ENCODE measurements at regions not wholly inside any gene's neighbourhood (a gene's known extent, or its start where the extent isn't known, plus 50 kb on each side); places are given as distances from the start of the nearest gene placed in this dataset.

- TF ChIP-seq, protein P1, sequence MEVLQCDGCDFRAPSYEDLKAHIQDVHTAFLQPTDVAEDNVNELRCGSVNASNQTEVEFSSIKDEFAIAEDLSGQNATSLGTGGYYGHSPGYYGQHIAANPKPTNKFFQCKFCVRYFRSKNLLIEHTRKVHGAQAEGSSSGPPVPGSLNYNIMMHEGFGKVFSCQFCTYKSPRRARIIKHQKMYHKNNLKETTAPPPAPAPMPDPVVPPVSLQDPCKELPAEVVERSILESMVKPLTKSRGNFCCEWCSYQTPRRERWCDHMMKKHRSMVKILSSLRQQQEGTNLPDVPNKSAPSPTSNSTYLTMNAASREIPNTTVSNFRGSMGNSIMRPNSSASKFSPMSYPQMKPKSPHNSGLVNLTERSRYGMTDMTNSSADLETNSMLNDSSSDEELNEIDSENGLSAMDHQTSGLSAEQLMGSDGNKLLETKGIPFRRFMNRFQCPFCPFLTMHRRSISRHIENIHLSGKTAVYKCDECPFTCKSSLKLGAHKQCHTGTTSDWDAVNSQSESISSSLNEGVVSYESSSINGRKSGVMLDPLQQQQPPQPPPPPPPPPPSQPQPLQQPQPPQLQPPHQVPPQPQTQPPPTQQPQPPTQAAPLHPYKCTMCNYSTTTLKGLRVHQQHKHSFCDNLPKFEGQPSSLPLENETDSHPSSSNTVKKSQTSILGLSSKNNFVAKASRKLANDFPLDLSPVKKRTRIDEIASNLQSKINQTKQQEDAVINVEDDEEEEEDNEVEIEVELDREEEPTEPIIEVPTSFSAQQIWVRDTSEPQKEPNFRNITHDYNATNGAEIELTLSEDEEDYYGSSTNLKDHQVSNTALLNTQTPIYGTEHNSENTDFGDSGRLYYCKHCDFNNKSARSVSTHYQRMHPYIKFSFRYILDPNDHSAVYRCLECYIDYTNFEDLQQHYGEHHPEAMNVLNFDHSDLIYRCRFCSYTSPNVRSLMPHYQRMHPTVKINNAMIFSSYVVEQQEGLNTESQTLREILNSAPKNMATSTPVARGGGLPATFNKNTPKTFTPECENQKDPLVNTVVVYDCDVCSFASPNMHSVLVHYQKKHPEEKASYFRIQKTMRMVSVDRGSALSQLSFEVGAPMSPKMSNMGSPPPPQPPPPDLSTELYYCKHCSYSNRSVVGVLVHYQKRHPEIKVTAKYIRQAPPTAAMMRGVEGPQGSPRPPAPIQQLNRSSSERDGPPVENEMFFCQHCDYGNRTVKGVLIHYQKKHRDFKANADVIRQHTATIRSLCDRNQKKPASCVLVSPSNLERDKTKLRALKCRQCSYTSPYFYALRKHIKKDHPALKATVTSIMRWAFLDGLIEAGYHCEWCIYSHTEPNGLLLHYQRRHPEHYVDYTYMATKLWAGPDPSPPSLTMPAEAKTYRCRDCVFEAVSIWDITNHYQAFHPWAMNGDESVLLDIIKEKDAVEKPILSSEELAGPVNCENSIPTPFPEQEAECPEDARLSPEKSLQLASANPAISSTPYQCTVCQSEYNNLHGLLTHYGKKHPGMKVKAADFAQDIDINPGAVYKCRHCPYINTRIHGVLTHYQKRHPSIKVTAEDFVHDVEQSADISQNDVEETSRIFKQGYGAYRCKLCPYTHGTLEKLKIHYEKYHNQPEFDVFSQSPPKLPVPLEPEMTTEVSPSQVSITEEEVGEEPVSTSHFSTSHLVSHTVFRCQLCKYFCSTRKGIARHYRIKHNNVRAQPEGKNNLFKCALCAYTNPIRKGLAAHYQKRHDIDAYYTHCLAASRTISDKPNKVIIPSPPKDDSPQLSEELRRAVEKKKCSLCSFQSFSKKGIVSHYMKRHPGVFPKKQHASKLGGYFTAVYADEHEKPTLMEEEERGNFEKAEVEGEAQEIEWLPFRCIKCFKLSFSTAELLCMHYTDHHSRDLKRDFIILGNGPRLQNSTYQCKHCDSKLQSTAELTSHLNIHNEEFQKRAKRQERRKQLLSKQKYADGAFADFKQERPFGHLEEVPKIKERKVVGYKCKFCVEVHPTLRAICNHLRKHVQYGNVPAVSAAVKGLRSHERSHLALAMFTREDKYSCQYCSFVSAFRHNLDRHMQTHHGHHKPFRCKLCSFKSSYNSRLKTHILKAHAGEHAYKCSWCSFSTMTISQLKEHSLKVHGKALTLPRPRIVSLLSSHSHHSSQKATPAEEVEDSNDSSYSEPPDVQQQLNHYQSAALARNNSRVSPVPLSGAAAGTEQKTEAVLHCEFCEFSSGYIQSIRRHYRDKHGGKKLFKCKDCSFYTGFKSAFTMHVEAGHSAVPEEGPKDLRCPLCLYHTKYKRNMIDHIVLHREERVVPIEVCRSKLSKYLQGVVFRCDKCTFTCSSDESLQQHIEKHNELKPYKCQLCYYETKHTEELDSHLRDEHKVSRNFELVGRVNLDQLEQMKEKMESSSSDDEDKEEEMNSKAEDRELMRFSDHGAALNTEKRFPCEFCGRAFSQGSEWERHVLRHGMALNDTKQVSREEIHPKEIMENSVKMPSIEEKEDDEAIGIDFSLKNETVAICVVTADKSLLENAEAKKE (CRISPR knock-in tag; IDR thresholded peaks at IDR 0.05): no peak
- TF ChIP-seq CTCF (conservative IDR thresholded peaks at IDR 0.05; ENCODE audit: low read depth in 2 of 2): no peak
- no peak for TF ChIP-seq CREB1 (CRISPR knock-in tag; IDR thresholded peaks at IDR 0.05; ENCODE audit: low read depth)
- TF ChIP-seq EZH2phosphoT487 (IDR thresholded peaks at IDR 0.05; ENCODE audit: unreplicated experiment): no peak
- TF ChIP-seq JUNB (IDR thresholded peaks at IDR 0.05; ENCODE audit: unreplicated experiment): no peak
Observed at GRCh38 chr7:156432018-156432417, 208.6 kb upstream of the RNF32 start (continued).

GRCh38 chr7:156430109-156430508, 210.5 kb upstream of the RNF32 start:
- Mint-ChIP-seq H3K27ac (no peak overlapping the region), H3K4me1 (no peaks in the 10 kb centered on the region), H3K27me3 (ENCODE audit: insufficient read depth, low read depth, poor library complexity) (peaks cover 2% of the 10 kb centered on the region), H3K4me3 (no peak overlapping the region), H3K36me3 (ENCODE audit: low read depth) (no peaks in the 10 kb centered on the region), H3K9me3 (no peaks in the 10 kb centered on the region; the same call in 2 of the 3 replicates)
- Histone ChIP-seq H3K9me2 (ENCODE audit: insufficient read depth) (no peaks in the 10 kb centered on the region), H3K27me3 (ENCODE audit: insufficient read depth) (no peaks in the 10 kb centered on the region), H4K20me1 (replicated peaks; ENCODE audit: insufficient read depth) (no peaks in the 10 kb centered on the region), H3K27ac (ENCODE audit: low read depth) (no peak overlapping the region), H3K4me2 (no peak overlapping the region), H2AFZ (no peak overlapping the region), H3K4me1 (ENCODE audit: insufficient read depth) (no peaks in the 10 kb centered on the region), H3K79me2 (replicated peaks; ENCODE audit: insufficient read depth) (no peaks in the 10 kb centered on the region), H3K36me3 (ENCODE audit: insufficient read depth) (no peaks in the 10 kb centered on the region; the same call in 1 of the 2 replicates), H3F3A (replicated peaks; ENCODE audit: low read depth) (no peaks in the 10 kb centered on the region), H3K4me3 (no peak overlapping the region)
- DNase-seq (ENCODE audit: low spot score): no peak
- ATAC-seq: no peak
- no peak for TF ChIP-seq EZH2phosphoT487 (IDR thresholded peaks at IDR 0.05; ENCODE audit: unreplicated experiment)
- no peak for TF ChIP-seq CREB1 (CRISPR knock-in tag; IDR thresholded peaks at IDR 0.05; ENCODE audit: low read depth)
- no peak for TF ChIP-seq REST (IDR thresholded peaks at IDR 0.05; ENCODE audit: unreplicated experiment)
- TF ChIP-seq EZH2 (IDR thresholded peaks at IDR 0.05; ENCODE audit: low read depth, unreplicated experiment): no peak
- no peak for TF ChIP-seq NANOG (IDR thresholded peaks at IDR 0.05; ENCODE audit: borderline replicate concordance)
- no peak for TF ChIP-seq POLR2AphosphoS5 (IDR thresholded peaks at IDR 0.05; ENCODE audit: low read depth)
- TF ChIP-seq ZNF114 (CRISPR knock-in tag; IDR thresholded peaks at IDR 0.05): no peak
- no peak for TF ChIP-seq STAT1 (IDR thresholded peaks at IDR 0.05; ENCODE audit: unreplicated experiment)
- TF ChIP-seq, protein P2, sequence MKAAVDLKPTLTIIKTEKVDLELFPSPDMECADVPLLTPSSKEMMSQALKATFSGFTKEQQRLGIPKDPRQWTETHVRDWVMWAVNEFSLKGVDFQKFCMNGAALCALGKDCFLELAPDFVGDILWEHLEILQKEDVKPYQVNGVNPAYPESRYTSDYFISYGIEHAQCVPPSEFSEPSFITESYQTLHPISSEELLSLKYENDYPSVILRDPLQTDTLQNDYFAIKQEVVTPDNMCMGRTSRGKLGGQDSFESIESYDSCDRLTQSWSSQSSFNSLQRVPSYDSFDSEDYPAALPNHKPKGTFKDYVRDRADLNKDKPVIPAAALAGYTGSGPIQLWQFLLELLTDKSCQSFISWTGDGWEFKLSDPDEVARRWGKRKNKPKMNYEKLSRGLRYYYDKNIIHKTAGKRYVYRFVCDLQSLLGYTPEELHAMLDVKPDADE (IDR thresholded peaks at IDR 0.05): no peak

Measured in GM23338 (cell line).